GM19468 (cell line): ENCODE measurements at regions not wholly inside any gene's neighbourhood (a gene's known extent, or its start where the extent isn't known, plus 50 kb on each side); places are given as distances from the start of the nearest gene placed in this dataset.
"Not testable (repeated sequence)": the region's sequence is repeated elsewhere in the genome, so short reads cannot be mapped to it uniquely, and the experiment has no call there.

Source experiments
- ATAC-seq: cut with Tn5 transposase; IDR thresholded peaks from one replicate; pipeline ENCODE4 v1.9.1; 2021; ENCODE audit warnings: mild to moderate bottlenecking, moderate library complexity, moderate number of reproducible peaks; ENCODE audit not compliant: unreplicated experiment; ENCODE audit errors: extremely low read depth

- no peak for ATAC-seq
These were observed 276.8 kb downstream of the MTERF1 start for GRCh38 chr7:91603707-91604106.

GRCh38 chr7:91608606-91609005, 271.9 kb downstream of the MTERF1 start:
- ATAC-seq, result no peak

- ATAC-seq, result no peak
These were observed 271.0 kb downstream of the MTERF1 start for GRCh38 chr7:91609525-91609924.

GRCh38 chr7:91614431-91614830, 266.1 kb downstream of the MTERF1 start:
- no peak for ATAC-seq

- no peak for ATAC-seq
These were observed 261.4 kb downstream of the MTERF1 start for GRCh38 chr7:91618776-91619765.

- no peak for ATAC-seq
These were observed 259.7 kb downstream of the MTERF1 start for GRCh38 chr7:91620827-91621226.

- not testable (repeated sequence) for ATAC-seq
These were observed 253.2 kb downstream of the MTERF1 start for GRCh38 chr7:91627324-91627723.

- ATAC-seq, result no peak
These were observed 251.8 kb downstream of the MTERF1 start for GRCh38 chr7:91628742-91629141.

GRCh38 chr7:91630581-91631380, 249.7 kb downstream of the MTERF1 start:
- no peak for ATAC-seq

- ATAC-seq, result no peak
These were observed 248.1 kb downstream of the MTERF1 start for GRCh38 chr7:91632234-91632940.

GRCh38 chr7:91633013-91633441, 247.5 kb downstream of the MTERF1 start:
- no peak for ATAC-seq

GRCh38 chr7:91634485-91635177, 245.9 kb downstream of the MTERF1 start:
- no peak for ATAC-seq

- ATAC-seq, result no peak
These were observed 244.3 kb downstream of the MTERF1 start for GRCh38 chr7:91636129-91636724.

GRCh38 chr7:91636728-91637127, 243.8 kb downstream of the MTERF1 start:
- no peak for ATAC-seq

- ATAC-seq, result no peak
These were observed 236.2 kb downstream of the MTERF1 start for GRCh38 chr7:91644256-91644655.

GRCh38 chr7:91645542-91645941, 235.0 kb downstream of the MTERF1 start:
- no peak for ATAC-seq

- ATAC-seq, result no peak
These were observed 228.5 kb downstream of the MTERF1 start for GRCh38 chr7:91651986-91652385.

GRCh38 chr7:91653286-91653685, 227.2 kb downstream of the MTERF1 start:
- no peak for ATAC-seq

GRCh38 chr7:91655656-91656055, 224.8 kb downstream of the MTERF1 start:
- no peak for ATAC-seq
